COLO829 (cell line): ENCODE measurements at regions not wholly inside any gene's neighbourhood (a gene's known extent, or its start where the extent isn't known, plus 50 kb on each side); places are given as distances from the start of the nearest gene placed in this dataset.
A peak's percentile ranks its signal among the peaks of the same experiment; 100 is the strongest.
"Not testable (repeated sequence)": the region's sequence is repeated elsewhere in the genome, so short reads cannot be mapped to it uniquely, and the experiment has no call there.

Experiments used
- DNase-seq: peaks from one replicate; pipeline ENCODE4 v3.0.0; 2012; ENCODE audit warnings: low spot score

DNA sequence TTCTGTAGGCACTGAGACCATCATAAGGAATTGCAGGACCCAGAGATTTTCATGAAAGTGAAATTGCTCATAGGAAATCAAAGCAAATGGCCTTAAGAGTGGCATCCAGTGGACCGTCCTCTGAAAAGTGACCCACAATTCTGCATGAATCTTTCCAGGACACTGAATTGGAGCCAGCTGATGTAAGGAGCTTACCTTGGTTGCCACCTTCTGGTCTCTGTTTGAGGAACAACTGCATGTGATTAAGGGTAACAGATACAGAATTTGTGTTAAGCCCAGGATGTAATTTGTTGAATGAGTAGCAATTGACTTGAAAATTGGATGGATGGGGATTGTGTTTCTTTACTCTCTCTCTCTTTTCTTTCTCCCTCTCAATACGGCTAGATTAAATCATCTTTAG lies 49.9 kb upstream of the GAS1 start:
- no peak for DNase-seq

DNA sequence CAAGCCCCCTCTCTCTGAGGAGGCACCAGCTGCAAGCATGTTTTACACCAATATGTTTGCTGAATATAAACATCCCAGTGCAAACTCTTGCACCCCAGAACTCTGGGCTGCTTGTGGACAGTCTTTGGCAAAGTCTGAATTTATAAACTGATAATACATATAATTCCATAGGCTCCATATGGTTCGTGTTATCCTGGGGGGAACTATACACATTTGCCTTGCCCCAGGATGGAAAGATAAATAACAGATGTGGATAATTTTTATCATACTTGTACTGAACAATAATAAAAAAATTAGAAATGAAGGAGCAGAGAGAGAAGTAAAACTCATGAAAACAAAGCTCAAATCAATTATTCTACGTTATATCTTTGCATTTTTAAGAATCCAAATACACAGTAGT lies 50.6 kb upstream of the GAS1 start:
- DNase-seq: no peak

DNA sequence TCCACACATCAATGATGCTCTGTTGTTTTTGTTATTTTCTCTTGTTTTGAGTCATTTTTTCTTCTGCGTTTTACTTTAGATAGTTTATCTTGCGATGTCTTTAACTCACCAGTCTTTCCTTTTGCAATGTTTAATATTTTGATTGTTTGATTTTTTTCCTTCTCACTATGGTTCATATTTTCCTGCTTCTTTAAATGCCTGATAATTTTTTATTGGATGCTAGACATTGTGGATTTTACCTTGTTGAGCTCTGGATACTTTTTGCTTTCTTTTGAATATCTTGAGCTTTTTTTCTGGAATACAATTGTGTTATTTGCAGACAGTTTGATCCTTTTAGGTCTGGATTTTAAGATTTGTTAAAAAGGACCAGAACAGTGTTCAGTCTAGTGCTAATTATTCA lies 55.2 kb upstream of the GAS1 start:
- DNase-seq: no peak

DNA sequence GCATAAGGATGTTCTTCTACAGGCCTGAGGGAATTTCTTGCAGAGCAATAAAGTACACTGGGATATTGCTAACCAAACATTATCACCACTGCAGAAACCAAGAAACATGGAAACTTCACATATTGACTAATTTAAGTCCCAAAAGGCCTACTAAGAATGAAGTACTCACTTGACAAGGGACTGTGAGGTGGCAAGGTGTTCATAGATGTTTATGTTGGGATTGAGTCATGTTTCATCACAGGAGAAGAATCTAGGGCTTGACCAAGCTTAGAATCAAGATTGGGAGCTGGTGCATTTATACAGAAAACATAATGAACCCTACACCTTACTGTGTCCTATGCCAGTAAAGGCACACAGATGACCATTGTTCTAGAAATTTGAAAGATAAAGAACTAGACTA lies 56.7 kb upstream of the GAS1 start:
- no peak for DNase-seq

DNA sequence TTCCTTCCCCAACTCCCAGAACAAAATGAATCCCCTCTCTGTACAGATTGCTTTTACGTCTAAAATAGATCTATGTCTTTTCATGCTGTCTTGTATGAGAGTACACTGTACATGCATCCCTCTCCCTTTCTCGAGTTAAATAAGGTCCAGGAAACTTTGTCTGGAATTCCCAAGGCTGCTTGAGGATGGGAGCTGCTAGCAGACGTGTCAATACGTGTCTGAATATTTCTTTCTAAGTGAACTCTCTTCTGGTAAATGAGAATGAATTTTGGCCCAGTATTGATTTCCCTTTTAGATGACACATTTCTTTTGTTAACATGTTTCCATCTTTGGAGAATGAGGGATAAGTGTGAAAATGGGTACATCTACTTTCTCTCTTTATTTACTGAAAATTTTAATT lies 59.6 kb upstream of the GAS1 start:
- DNase-seq: no peak

DNA sequence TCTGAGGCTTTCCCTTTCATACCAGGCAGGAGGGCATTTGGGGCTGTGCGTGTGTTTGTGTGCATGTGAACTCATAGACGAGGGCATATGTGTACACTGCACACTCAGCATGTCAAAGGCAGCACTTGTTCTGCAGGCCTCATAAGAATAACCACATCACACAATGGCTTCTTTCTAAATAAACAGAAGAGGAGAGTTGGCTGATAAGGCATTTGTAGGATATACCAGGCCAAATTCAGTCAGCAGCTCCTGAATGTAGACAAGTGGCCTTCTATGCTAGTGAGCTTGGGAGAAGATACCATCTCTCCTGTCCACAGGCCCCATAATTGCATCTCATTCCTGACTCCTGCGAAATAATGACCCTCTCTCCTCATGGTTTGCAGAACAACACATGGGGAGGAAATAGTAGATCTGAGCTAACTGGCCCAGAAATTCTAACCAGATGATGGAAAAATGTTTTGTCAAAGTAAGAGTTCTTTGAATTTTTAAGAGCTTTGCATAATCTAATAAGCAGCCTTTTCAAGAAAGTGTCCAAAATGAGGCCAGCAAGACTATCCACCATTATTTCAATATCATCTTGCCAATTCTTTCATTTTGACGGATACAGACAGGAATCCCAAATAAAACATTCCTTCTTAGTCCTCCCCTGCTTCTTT lies 60.5 kb upstream of the GAS1 start:
- peak; percentile 84 for DNase-seq

DNA sequence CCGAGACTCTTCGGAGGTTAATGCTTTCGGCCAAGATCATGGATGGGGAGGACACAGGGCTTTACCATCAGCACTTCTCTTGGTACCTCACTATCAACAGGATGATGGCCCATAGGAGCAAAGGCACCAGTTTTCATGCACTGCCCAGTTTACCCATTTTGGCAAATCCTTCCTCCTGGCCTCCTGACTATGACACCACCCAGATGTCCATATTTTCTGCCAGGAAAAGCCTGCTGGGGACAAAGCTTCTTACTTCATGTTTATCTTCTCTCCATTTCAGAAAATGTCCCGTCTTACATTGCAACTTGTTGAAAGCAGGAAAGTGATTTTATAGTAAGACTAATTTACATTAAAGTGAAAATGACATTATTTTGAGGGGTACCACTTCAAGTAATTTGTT lies 61.4 kb upstream of the GAS1 start:
- no peak for DNase-seq

DNA sequence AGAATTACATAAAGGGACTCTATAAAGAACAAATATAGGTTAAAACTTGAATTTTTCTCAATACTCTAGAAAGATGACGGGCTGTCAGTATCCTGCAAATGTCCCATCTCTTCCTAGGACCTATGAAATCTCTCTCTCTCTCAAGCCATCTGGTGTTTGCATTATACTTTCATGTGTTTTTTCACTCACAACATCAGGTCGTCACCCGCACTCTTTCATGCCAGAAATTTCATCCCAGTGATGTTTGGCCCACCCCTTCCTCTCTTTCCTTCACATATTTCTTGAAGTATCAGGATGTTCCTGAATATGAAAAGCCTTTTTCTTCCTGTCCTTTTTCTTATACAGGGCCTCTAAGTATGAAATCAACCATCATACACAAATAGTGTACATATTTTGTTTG lies 63.3 kb upstream of the GAS1 start:
- no peak for DNase-seq

DNA sequence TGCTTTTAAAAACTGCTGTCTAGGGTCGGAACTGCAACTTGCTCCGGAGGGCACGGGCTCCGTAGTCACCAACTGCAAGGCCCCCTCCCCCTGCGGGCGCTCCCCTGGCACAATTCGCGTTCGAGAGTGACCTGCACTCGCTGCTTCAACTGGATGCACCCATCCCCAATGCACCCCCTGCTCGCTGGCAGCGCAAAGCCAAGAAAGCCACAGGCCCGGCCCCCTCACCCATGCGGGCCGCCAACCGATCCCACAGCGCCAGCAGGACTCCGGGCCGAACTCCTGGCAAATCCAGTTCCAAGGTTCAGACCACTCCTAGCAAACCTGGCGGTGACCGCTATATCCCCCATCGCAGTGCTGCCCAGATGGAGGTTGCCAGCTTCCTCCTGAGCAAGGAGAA lies 64.2 kb upstream of the GAS1 start:
- no peak for DNase-seq

DNA sequence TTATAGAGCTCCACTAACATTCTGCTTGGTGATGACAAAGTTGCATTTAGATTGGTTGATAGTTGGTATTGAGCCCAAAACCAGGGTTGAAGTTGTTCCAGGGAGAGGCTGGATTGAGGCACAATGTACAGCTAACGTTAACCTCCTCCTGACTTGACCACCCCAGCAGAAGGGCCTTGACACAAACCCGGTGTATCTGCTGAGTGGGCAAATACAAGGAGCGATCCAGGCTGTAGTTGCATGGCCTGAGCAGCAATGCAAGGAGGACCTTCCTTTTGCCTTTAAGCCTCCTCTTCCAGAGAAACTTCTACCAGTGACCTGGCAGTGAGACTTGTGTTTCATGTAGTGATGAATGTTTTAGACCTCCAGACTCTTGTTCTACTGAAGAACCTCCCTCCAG lies 66.2 kb upstream of the GAS1 start:
- no peak for DNase-seq

DNA sequence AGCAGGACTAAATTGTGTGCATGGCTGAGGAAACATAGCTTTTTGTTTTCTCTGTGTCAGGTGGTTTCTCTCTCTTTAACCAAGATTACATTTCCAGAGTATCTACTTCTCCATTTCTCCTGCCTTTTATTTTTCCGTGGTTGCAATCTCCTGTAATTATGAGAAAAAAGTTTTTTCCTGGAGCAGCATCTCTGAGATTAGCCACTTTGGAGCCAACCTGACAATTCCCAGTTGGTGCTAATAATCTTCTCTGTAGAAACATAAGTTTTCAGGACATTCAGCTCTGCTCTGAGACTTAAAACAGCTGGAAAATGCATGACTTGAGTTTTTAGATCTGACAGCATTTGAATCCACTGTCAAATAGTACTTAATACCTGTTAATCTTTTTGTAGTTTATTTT lies 67.1 kb upstream of the GAS1 start:
- DNase-seq: no peak

DNA sequence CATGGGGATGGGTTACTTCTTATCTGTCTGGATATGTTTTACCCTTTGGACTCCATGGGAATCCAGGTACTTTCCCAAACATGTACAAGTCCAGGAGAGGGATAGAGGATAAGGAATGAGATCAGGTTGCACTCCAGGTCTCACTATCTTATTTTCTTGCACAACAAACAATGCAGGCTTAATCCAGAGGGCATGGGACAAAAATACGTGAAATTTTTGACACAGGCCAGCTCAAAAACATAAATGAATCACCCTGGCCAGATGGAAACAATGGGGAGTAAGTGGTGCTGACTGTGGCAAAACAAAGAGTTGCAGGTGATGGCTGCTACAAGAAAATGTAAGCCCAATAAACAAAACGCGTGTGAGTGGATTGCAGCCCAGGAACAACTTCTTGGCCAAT lies 69.4 kb upstream of the GAS1 start:
- no peak for DNase-seq

DNA sequence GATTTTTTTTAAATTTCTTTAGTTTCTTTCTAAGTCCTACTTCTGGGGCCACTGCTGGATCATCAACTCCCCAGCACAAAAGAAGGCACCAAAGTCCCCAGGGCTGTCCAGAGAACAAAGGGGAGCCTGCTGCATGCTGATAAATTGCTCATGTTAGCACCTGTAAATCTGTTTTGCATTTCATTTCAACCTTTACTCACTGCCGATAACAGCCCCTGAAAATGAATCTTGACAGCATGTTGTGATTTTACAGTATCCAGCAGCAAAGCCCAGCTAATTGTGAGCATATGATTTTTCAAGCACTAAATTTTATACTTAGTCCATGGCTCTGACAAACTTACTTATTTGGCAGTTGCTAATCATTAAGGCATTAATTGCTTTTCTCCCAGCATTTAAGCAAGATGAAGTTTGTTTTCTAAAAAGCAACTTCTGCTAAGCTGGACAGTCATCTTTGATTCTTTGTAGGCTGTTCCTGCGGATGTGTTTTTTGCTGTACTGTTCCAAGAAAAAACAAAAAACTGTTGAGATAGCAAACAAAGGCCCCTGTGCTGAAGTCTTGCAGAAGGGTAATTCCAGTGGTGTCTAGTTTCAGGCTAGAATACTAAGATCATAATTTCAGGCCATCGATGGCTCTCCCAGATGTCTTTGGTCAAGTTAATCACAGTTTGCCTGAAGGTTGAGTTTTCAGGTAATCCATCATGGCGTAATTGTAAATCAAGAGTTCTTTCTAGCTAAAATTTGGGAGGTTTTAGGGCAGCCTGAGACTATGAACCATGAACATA lies 73.1 kb upstream of the GAS1 start:
- no peak for DNase-seq

DNA sequence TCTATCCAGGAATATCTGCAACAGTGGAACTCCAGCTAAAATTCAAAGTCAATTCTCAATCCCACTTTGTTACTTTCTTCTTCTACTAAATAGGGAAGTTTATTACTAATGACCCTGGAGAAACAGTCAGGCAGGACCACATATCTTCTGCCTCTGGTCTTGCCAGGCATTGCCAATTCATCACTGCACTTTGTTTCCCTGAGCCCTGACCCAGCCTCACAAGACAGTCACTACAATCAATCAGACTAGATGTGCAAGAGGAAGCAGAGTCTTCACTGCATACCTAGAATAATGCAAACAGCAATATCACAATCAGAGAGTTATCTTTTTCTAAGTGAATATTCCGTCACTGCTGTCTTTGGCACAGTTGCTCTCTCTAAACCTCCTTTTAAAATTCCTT lies 74.9 kb upstream of the GAS1 start:
- DNase-seq: no peak

DNA sequence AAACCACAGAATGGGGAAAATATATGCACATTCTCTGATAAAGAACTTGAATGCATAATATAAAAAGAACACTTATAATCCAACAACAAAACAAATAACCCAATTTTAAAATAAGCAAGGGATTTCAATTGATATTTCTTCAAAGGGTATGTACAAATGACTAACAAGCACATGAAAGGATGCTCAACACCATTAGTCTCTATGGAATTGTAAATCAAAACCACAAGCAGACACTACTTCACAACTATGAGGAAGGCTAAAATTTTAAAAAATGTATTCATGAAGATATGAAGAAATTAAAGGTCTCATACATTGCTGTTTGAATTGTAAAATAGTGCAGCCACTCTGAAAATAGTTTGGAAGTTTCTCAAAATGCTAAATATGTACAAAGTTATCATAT lies 78.9 kb upstream of the GAS1 start:
- no peak for DNase-seq

DNA sequence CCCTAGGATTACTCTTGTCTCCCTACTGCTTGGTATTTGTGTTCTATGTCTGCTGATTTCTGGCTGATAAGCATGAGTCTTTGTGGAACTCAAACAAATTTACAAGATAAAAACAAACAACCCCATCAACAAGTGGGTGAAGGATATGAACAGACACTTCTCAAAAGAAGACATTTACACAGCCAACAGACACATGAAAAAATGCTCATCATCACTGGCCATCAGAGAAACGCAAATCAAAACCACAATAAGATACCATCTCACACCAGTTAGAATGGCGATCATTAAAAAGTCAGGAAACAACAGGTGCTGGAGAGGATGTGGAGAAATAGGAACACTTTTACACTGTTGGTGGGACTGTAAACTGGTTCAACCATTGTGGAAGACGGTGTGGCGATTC lies 81.5 kb upstream of the GAS1 start:
- DNase-seq: not testable (repeated sequence)

DNA sequence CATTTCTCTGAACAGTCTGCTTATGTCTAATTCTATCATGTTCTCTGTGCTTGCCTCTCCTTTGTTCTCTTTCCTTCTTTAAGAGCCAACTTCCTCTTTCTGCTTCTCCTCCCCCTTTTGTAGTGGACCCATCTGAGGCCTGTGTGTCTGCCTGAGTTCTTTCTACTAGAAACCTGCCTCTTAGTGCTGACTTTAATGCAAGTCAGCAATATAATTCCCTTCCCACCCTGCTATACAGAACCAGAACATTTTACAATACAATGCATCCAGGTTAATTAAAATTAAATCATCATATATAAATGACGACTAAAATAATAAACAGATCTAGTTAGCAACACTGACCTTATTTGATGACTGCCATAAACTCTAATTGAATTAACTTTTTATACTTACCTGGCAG lies 82.6 kb upstream of the GAS1 start:
- DNase-seq: no peak

DNA sequence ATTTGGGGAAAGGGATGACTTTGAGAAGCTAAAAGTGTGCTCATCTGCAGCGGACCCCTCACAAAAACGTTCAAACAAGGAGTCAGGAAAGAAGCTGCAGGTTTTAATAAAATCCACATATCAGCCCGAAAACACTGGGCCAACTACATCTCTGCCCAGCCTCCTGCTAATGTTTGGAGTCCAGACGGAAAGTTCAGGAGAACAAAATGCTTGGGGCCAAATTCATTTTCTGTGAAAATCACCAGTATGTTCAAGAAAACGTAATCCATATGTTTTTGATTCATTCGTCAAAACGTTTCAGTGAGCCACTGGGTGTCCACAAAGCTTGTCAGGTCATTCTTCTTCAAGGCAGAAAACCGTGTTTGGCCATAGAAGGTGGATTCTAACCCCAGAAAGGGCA lies 87.5 kb upstream of the GAS1 start:
- no peak for DNase-seq

DNA sequence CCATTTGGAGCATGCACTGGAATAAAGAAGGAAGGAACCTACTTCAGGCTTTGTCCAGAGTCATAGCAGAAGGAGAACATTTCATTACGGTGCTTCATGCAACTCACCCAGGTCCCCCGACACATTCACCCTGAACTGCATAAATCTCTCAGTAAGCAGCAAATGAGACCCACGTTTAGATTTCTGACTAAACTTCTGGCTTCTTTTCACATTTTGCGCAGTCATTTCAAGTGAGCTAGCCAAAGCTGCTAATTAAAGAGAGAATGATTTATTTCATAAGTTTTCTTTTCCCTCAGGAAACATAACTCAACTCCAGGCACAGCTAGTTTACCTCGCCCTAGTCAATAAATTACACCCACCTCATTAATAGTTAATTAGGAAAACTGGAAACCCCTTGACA lies 88.6 kb upstream of the GAS1 start:
- DNase-seq: no peak

DNA sequence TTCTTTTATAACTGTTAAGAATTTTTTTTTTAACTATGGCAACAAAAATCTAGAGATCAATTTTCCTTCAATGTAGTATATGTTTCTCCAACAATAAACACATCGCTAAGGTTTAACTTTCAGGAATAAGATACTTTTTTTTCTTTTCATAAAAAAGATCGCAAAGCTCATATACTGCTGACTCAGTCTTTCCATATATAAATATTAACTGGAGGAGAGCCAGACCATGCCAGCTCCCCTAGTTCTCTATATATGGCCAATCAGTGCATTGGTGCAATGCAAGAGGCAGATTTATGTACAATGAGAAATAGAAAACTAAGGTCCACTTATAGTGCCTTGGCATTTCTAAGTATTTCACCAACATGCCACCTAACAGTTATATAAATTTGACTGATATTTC lies 89.2 kb upstream of the GAS1 start:
- DNase-seq: no peak

DNA sequence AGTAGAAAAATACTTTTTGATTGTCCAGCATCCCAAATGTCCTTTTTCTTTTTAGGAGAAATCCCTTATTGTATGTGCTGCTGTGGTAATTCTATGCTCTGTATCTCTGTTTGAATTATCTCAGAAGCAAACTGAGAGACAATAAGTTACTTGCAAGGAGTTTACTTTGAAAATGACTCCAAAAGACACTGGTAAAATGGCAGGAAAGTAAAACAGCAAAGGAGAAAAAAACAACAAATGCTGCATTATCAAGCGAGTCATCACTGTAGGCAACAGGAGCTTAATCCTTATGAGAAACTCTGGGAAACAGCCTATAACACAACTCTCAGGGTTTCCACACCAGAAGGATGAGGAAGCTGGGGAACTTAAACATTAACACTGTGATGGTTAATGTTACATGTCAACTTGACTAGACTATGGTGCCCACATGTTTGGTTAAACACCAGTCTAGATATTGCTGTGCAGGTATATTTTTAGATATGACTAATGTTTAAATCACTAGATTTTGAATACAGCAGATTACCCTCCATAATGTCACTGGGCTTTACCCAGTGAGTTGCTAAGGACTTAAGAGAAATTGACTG lies 92.6 kb upstream of the GAS1 start:
- no peak for DNase-seq

DNA sequence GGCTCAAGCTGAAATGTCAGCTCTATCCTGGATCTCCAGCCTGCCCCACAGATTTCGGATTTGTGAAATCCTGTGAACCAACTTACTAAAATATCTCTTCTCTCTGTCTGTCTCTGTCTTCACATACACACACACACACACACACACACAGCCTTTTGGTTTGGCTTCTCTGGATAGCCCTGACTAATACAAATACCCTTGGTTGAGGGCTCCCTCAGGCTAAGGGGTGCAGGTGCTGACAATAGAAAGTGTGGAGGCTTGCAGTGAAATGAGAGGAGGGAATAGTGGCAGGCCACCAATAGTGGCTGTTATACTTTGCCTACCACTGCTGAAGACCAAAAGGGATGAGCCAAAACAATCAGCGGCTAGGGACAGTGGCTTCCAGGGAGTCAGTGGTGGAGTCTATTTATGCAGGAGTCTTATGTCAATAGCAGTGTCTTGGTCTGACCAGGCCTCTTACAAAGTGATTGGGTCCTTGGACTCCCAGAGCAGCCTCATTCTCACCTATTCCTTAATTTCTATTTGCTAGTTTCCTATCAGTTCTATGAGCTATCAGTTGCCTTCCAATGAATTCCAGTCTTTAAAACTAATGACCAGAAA lies 93.2 kb upstream of the GAS1 start:
- DNase-seq: no peak

DNA sequence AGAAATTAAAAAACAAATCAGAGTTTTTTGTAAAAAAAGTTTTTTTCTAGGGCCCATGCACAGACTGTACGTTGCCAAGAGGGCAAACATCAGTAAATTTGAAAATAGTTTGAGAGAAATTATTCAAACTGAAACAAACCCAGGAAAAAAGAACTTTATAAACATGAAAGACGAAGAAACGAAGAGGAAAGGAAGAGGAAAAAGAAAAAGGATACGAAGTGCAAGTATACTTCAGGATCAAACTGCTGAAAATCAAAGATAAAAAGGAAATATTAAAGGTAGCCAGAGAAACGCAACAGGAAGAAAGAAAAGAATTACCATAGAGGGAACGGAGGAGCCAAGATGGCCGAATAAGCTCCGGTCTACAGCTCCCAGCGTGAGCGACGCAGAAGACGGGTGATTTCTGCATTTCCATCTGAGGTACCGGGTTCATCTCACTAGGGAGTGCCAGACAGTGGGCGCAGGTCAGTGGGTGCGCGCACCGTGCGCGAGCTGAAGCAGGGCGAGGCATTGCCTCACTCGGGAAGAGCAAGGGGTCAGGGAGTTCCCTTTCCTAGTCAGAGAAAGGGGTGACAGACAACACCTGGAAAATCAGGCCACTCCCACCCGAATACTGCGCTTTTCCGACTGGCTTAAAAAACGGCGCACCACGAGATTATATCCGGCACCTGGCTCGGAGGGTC lies 94.4 kb upstream of the GAS1 start:
- not testable (repeated sequence) for DNase-seq
